Smooth muscle cell (in vitro differentiated cells): ENCODE measurements at regions not wholly inside any gene's neighbourhood (a gene's known extent, or its start where the extent isn't known, plus 50 kb on each side); places are given as distances from the start of the nearest gene placed in this dataset.

Source experiments
- DNase-seq: peaks from one replicate; lab custom pipeline; 2025; ENCODE audit not compliant: unreplicated experiment; lab: John Stamatoyannopoulos, UW
- H2AFZ ChIP-seq: fragments of 200-600 bp; sonication (generic); 2 replicates; pipeline ENCODE4 v1.6.0; 2016; ENCODE audit warnings: antibody characterized with exemption, low read depth, mild to moderate bottlenecking
- H3F3A ChIP-seq: fragments of 200-600 bp; sonication (generic); 2 replicates; pipeline ENCODE4 v1.6.0; 2017; ENCODE audit warnings: antibody characterized with exemption, low read depth
- H3K27ac ChIP-seq: fragments of 200-600 bp; sonication (generic); 2 replicates; pipeline ENCODE4 v1.5.1; 2016; ENCODE audit warnings: low read depth, mild to moderate bottlenecking
- H3K27me3 ChIP-seq: fragments of 200-600 bp; sonication (generic); 2 replicates; pipeline ENCODE4 v1.6.1; 2016; ENCODE audit warnings: low read depth, mild to moderate bottlenecking
- H3K36me3 ChIP-seq: fragments of 200-600 bp; sonication (generic); 2 replicates; pipeline ENCODE4 v1.5.1; 2016; ENCODE audit warnings: low read depth
- H3K4me1 ChIP-seq: fragments of 200-600 bp; sonication (generic); 2 replicates; pipeline ENCODE4 v1.5.1; 2016; ENCODE audit warnings: low read depth
- H3K4me2 ChIP-seq: fragments of 200-600 bp; sonication (generic); 2 replicates; pipeline ENCODE4 v1.6.0; 2016; ENCODE audit warnings: mild to moderate bottlenecking
- H3K4me3 ChIP-seq: fragments of 200-600 bp; sonication (generic); 2 replicates; pipeline ENCODE4 v1.5.1; 2016; ENCODE audit warnings: mild to moderate bottlenecking
- H3K79me2 ChIP-seq: fragments of 200-600 bp; sonication (generic); 2 replicates; pipeline ENCODE4 v1.6.0; 2016; ENCODE audit warnings: low read depth, mild to moderate bottlenecking
- H3K9ac ChIP-seq: fragments of 200-600 bp; sonication (generic); 2 replicates; pipeline ENCODE4 v1.6.0; 2016; ENCODE audit warnings: low read depth
- H3K9me3 ChIP-seq: fragments of 200-600 bp; sonication (generic); replicated peaks from 2 replicates; pipeline ENCODE4 v1.5.1; 2016; ENCODE audit warnings: low read depth
- H4K20me1 ChIP-seq: fragments of 200-600 bp; sonication (generic); 2 replicates; pipeline ENCODE4 v1.6.0; 2016; ENCODE audit warnings: low read depth
- WGBS: methylation state at CpG from one replicate; pipeline ENCODE4 v1.1.7; 2016; ENCODE audit warnings: low lambda C conversion rate; 5-methylcytosine and 5-hydroxymethylcytosine counted together
- TF ChIP-seq, protein P1 (sequence below): fragments of 200-600 bp; sonication (generic); IDR thresholded peaks from 2 replicates; pipeline ENCODE4 v1.5.1; 2017; ENCODE audit warnings: borderline replicate concordance, mild to moderate bottlenecking, antibody characterized with exemption; ENCODE audit not compliant: insufficient read depth, poor library complexity, severe bottlenecking

- Histone ChIP-seq H2AFZ (no peak overlapping the region), H3F3A (no peaks in the 10 kb centered on the region), H3K4me3 (no peak overlapping the region), H3K9me3 (no peaks in the 10 kb centered on the region), H3K9ac (no peak overlapping the region), H3K4me2 (no peak overlapping the region), H3K36me3 (no peaks in the 10 kb centered on the region), H3K4me1 (no peaks in the 10 kb centered on the region), H4K20me1 (no peaks in the 10 kb centered on the region), H3K27me3 (no peaks in the 10 kb centered on the region), H3K27ac (no peak overlapping the region), H3K79me2 (no peaks in the 10 kb centered on the region)
- 89% methylated on average over 3 of the region's 3 CpGs for WGBS
- no peak for DNase-seq
- TF ChIP-seq, protein P1, sequence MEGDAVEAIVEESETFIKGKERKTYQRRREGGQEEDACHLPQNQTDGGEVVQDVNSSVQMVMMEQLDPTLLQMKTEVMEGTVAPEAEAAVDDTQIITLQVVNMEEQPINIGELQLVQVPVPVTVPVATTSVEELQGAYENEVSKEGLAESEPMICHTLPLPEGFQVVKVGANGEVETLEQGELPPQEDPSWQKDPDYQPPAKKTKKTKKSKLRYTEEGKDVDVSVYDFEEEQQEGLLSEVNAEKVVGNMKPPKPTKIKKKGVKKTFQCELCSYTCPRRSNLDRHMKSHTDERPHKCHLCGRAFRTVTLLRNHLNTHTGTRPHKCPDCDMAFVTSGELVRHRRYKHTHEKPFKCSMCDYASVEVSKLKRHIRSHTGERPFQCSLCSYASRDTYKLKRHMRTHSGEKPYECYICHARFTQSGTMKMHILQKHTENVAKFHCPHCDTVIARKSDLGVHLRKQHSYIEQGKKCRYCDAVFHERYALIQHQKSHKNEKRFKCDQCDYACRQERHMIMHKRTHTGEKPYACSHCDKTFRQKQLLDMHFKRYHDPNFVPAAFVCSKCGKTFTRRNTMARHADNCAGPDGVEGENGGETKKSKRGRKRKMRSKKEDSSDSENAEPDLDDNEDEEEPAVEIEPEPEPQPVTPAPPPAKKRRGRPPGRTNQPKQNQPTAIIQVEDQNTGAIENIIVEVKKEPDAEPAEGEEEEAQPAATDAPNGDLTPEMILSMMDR = no peak
Measured at GRCh38 chr5:20262896-20263295, 274.9 kb upstream of the CDH18 start.

GRCh38 chr5:20254748-20255147, 266.7 kb upstream of the CDH18 start:
- 90% methylated on average over 4 of the region's 4 CpGs for WGBS
- Histone ChIP-seq H3K27ac (no peak overlapping the region), H3K36me3 (no peaks in the 10 kb centered on the region), H3K9ac (no peak overlapping the region), H2AFZ (no peak overlapping the region), H3K9me3 (no peaks in the 10 kb centered on the region), H3K4me2 (no peak overlapping the region), H3K4me1 (no peaks in the 10 kb centered on the region), H3F3A (no peaks in the 10 kb centered on the region), H3K27me3 (no peaks in the 10 kb centered on the region), H3K4me3 (no peak overlapping the region), H3K79me2 (no peaks in the 10 kb centered on the region), H4K20me1 (no peaks in the 10 kb centered on the region)
- no peak for DNase-seq
- TF ChIP-seq, protein P1 = no peak

DNA sequence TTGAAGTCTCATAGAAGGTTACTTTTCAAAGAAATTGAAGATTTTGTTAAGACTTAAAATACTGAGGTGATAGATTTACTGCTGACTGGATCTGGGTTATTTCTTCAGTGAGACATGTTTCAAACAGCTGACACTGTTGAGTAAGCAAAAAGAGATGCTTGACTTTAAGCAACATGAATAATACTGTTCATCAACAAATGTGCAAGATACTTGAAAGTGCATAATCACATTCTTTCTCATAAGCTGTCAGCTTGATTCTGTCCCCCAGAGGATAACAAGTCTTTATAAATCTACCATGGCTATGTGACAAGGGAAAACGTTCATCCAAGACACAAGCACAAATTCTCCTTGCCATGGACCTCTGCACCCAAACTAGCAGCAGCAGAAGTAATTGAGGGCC, 260.1 kb upstream of the CDH18 start:
- no peaks in the 10 kb centered on the region for H3F3A ChIP-seq
- WGBS = 78% methylated on average over 1 of the region's 1 CpG
- no peaks in the 10 kb centered on the region for H3K36me3 ChIP-seq
- H4K20me1 ChIP-seq = no peaks in the 10 kb centered on the region
- no peak overlapping the region for H2AFZ ChIP-seq
- H3K4me2 ChIP-seq = no peak overlapping the region
- no peaks in the 10 kb centered on the region for H3K27me3 ChIP-seq
- H3K9ac ChIP-seq = no peak overlapping the region
- no peaks in the 10 kb centered on the region for H3K4me1 ChIP-seq
- H3K79me2 ChIP-seq = no peaks in the 10 kb centered on the region
- no peak for DNase-seq
- no peak overlapping the region for H3K27ac ChIP-seq
- no peaks in the 10 kb centered on the region for H3K9me3 ChIP-seq
- no peak overlapping the region for H3K4me3 ChIP-seq
- TF ChIP-seq, protein P1 = no peak

DNA sequence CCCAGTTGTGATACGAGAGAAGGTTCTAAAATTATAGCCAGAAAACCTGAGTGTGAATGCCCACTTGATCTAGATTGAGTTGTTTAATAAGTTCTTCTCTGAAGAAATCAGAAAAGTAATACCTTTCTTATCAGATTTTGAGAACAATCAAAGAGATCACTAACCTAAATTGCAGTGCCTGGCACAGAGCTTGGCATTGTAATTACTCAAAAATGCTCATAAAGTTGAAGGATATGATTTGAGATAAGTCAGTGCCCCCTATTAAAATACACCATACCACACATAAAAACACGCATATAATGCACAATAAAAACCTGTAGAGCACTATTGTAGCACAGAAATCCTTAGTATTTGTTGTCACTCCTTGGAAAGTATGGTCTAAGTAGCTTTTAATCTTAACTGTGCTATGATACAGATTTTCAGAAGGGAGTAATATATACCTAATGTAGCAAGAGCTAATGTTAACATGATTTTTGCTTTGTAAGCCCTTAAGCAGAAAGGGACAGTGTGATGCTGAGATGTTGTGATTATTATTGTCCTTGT, 257.5 kb upstream of the CDH18 start:
- no peaks in the 10 kb centered on the region for H3K4me1 ChIP-seq
- no peak overlapping the region for H2AFZ ChIP-seq
- H3K27ac ChIP-seq = no peak overlapping the region
- H3K4me3 ChIP-seq = no peak overlapping the region
- TF ChIP-seq, protein P1 = no peak
- no peaks in the 10 kb centered on the region for H3F3A ChIP-seq
- H3K36me3 ChIP-seq = no peaks in the 10 kb centered on the region
- 79% methylated on average over 2 of the region's 2 CpGs for WGBS
- H3K9me3 ChIP-seq = no peaks in the 10 kb centered on the region
- no peak overlapping the region for H3K4me2 ChIP-seq
- H4K20me1 ChIP-seq = no peaks in the 10 kb centered on the region
- H3K79me2 ChIP-seq = no peaks in the 10 kb centered on the region
- H3K9ac ChIP-seq = no peak overlapping the region
- no peaks in the 10 kb centered on the region for H3K27me3 ChIP-seq
- DNase-seq = no peak
